ENCODE measurements at regions not wholly inside any gene's neighbourhood (a gene's known extent, or its start where the extent isn't known, plus 50 kb on each side); places are given as distances from the start of the nearest gene placed in this dataset.
"Not testable (repeated sequence)": the region's sequence is repeated elsewhere in the genome, so short reads cannot be mapped to it uniquely, and the experiment has no call there.

- DNase-seq: no peak
These were observed 63.8 kb upstream of the ARHGAP29 start for GRCh38 chr1:94301186-94301585.

DNA sequence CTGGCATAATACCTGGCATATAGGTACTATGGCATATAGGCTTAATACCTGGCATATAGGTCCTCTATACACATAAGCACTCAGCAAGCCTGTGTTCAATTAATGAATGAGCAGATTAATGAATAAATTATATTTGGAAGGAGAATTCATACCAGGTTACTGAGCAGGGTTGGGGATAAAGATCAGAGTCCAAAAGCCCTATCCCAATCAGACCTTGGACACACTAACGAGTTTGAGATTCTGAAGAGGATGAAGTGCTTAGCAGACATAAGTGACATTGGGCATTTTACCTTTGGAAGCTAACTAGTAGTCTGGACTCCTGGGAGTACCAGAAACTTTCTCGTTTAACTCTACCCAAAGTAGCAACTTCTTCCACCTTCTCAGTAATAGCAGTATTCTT is 63.3 kb upstream of the ARHGAP29 start:
- no peak for DNase-seq

DNA sequence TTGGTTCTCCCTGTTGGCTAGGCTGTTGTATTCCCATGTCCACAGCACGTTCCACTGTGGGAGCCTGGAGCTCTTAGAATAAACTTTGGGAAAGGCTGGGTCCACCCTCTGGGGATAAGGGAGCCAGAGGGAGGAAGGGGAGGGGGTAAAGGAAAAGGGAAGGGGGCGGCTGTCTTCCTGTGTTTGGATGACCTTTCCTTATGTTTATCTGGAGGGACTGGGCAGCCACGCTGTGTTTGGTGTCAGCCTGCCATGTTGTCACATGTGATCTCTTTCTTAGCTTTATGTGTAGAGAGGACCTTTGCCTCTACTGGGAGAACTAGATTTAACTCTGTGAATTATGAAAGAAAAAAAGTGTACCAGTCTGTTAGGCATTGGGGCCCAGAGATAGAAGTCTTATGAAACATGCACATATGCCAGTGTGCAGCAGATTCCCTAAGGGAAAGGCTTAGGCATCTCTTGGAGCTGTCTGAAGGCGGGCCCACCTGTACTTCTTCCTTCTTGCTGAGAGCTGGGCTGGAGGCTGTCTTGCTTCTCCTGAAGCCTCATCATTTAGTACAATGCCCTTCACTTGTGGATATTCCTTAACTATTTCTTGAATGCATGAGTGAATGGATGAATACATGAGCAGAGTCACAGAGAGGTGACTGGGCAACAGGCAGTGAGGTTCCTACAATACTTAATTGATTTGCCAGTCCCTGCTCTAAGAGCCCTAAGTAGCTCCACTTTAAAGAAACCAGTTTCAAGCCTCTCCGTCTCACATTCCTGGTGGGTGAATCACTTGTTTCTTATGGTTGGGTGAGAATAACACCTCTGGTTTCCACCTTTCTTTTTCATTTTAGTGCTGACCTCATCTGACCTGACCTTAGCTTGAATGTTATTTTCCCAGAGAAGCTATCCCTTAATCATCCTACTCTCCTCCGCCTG is 62.5 kb upstream of the ARHGAP29 start:
- DNase-seq: no peak

GRCh38 chr1:94298861-94299260 is 61.5 kb upstream of the ARHGAP29 start:
- no peak for DNase-seq

DNA sequence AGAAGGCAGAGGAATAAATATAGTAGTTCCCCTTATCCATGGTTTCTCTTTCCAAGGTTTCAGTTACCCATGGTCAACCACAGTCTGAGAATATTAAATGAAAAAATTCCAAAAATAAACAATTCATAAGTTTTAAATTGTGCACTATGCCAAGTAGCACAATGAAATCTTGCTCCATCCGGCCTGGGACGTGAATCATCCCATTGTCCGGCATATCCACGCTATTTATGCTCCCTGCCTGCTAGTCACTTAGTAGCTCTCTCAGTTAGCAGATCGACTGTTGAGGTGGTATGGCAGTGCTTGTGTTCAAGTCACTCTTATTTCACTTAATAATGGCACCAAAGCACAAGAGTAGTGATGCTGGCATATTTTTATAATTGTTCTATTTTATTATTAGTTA is 58.6 kb upstream of the ARHGAP29 start:
- no peak for DNase-seq

- DNase-seq: not testable (repeated sequence)
These were observed 55.6 kb upstream of the ARHGAP29 start for GRCh38 chr1:94292978-94293377.

DNA sequence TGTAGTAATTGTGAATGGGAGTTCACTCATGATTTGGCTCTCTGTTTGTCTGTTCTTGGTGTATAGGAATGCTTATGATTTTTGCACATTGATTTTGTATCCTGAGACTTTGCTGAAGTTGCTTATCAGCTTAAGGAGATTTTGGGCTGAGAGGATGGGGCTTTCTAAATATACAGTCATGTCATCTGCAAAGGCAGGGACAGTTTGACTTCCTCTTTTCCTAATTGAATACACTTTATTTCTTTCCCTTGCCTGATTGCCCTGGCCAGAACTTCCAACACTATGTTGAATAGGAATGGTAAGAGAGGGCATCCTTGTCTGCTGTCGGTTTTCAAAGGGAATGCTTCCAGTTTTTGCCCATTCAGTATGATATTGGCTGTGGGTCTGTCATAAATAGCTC is 51.9 kb upstream of the ARHGAP29 start:
- DNase-seq: not testable (repeated sequence)
